Trophoblast cell (in vitro differentiated cells and primary cell): ENCODE measurements at regions not wholly inside any gene's neighbourhood (a gene's known extent, or its start where the extent isn't known, plus 50 kb on each side); places are given as distances from the start of the nearest gene placed in this dataset.

Source experiments
- DNase-seq, 2 donors: peaks; one replicate each; pipeline ENCODE4 v3.0.0-alpha.2; 2016
- H2AFZ ChIP-seq: 2 replicates; pipeline ENCODE4 v1.6.1; 2013; ENCODE audit warnings: low read length, moderate library complexity, mild to moderate bottlenecking; ENCODE audit not compliant: insufficient read depth, poor library complexity
- H2AK5ac ChIP-seq: 2 replicates; pipeline ENCODE4 v1.6.1; 2013; ENCODE audit warnings: mild to moderate bottlenecking, low read length
- H2BK120ac ChIP-seq: 2 replicates; pipeline ENCODE4 v1.6.1; 2013; ENCODE audit warnings: low read length, mild to moderate bottlenecking, moderate library complexity; ENCODE audit not compliant: insufficient read depth, poor library complexity
- H2BK12ac ChIP-seq: 2 replicates; pipeline ENCODE4 v1.6.1; 2013; ENCODE audit warnings: mild to moderate bottlenecking, low read length, moderate library complexity
- H2BK5ac ChIP-seq: 2 replicates; pipeline ENCODE4 v1.6.1; 2013; ENCODE audit warnings: low read length, low read depth, moderate library complexity, mild to moderate bottlenecking; ENCODE audit not compliant: poor library complexity
- H3K14ac ChIP-seq: 2 replicates; pipeline ENCODE4 v1.6.1; 2013; ENCODE audit warnings: mild to moderate bottlenecking, low read length
- H3K18ac ChIP-seq: 2 replicates; pipeline ENCODE4 v1.6.1; 2013; ENCODE audit warnings: mild to moderate bottlenecking, low read length
- H3K23ac ChIP-seq: 2 replicates; pipeline ENCODE4 v1.6.1; 2013; ENCODE audit warnings: low read length
- H3K27ac ChIP-seq: 2 replicates; pipeline ENCODE4 v1.5.1; 2013; ENCODE audit warnings: low read depth, mild to moderate bottlenecking, inconsistent platforms, low read length, moderate library complexity
- H3K27me3 ChIP-seq: 2 replicates; pipeline ENCODE4 v1.6.1; 2013; ENCODE audit warnings: inconsistent platforms, mild to moderate bottlenecking, low read length, moderate library complexity; ENCODE audit not compliant: insufficient read depth
- H3K36me3 ChIP-seq, 2 experiments: 1 replicate in 1 of 2; 2 replicates in 1 of 2; pipeline ENCODE4 v1.6.1; 2013; ENCODE audit warnings: low read length in 2 of 2, mild to moderate bottlenecking in 2 of 2, moderate library complexity in 1 of 2; ENCODE audit not compliant: insufficient read depth in 2 of 2, control insufficient read depth in 1 of 2
- H3K4ac ChIP-seq: 2 replicates; pipeline ENCODE4 v1.6.1; 2013; ENCODE audit warnings: low read depth, mild to moderate bottlenecking, low read length, moderate library complexity
- H3K4me1 ChIP-seq, 2 experiments: 1 replicate in 1 of 2; 2 replicates in 1 of 2; pipeline ENCODE4 v1.6.1; 2013; ENCODE audit warnings: low read length in 2 of 2, mild to moderate bottlenecking in 2 of 2, moderate library complexity in 1 of 2; ENCODE audit not compliant: insufficient read depth in 2 of 2, control insufficient read depth in 1 of 2
- H3K4me2 ChIP-seq: 2 replicates; pipeline ENCODE4 v1.6.1; 2013; ENCODE audit warnings: inconsistent platforms, mild to moderate bottlenecking, low read length, moderate library complexity
- H3K4me3 ChIP-seq: 2 replicates; pipeline ENCODE4 v1.5.1; 2013; ENCODE audit warnings: mild to moderate bottlenecking, low read depth, low read length, inconsistent platforms
- H3K79me1 ChIP-seq: one replicate; pipeline ENCODE4 v1.6.1; 2013; ENCODE audit warnings: low read length
- H3K79me2 ChIP-seq: 2 replicates; pipeline ENCODE4 v1.6.1; 2013; ENCODE audit warnings: low read length, mild to moderate bottlenecking; ENCODE audit not compliant: control insufficient read depth, insufficient read depth, poor library complexity
- H3K9ac ChIP-seq: 2 replicates; pipeline ENCODE4 v1.6.1; 2013; ENCODE audit warnings: mild to moderate bottlenecking, low read length
- H3K9me3 ChIP-seq: 2 replicates; pipeline ENCODE4 v1.6.1; 2013; ENCODE audit warnings: low read depth, mild to moderate bottlenecking, control low read depth, inconsistent platforms, low read length; ENCODE audit not compliant: insufficient read depth
- H4K12ac ChIP-seq: 2 replicates; pipeline ENCODE4 v1.6.1; 2013; ENCODE audit warnings: low read depth, mild to moderate bottlenecking, low read length, moderate library complexity
- H4K8ac ChIP-seq: 2 replicates; pipeline ENCODE4 v1.6.1; 2013; ENCODE audit warnings: low read depth, mild to moderate bottlenecking, low read length, moderate library complexity
- H4K91ac ChIP-seq: one replicate; pipeline ENCODE4 v1.6.1; 2013; ENCODE audit warnings: low read depth, mild to moderate bottlenecking, low read length, moderate library complexity
- WGBS: extraction: QIAGEN DNeasy Blood & Tissue Kit; methylation state at CpG from one replicate; pipeline ENCODE4 v1.1.7; 2013; ENCODE audit warnings: missing lambda C conversion rate; ENCODE audit not compliant: insufficient read length, insufficient coverage; ENCODE audit errors: extremely low coverage; 5-methylcytosine and 5-hydroxymethylcytosine counted together

GRCh38 chr10:131693766-131694165 is 207.0 kb upstream of the PPP2R2D start:
- Histone ChIP-seq H3K4me3 (no peak overlapping the region), H3K14ac (no peak overlapping the region), H3K9ac (no peak overlapping the region), H2BK120ac (no peak overlapping the region), H3K4ac (no peak overlapping the region), H3K79me1 (no peaks in the 10 kb centered on the region), H2AK5ac (no peak overlapping the region), H2BK5ac (no peak overlapping the region), H3K4me1 (no peaks in the 10 kb centered on the region), H2AFZ (no peak overlapping the region), H3K23ac (no peak overlapping the region), H3K4me2 (no peak overlapping the region), H4K91ac (no peak overlapping the region), H3K36me3 (no peaks in the 10 kb centered on the region), H3K79me2 (no peaks in the 10 kb centered on the region), H3K18ac (no peak overlapping the region), H4K12ac (no peak overlapping the region), H4K8ac (no peak overlapping the region), H3K9me3 (no peaks in the 10 kb centered on the region), H3K27me3 (no peaks in the 10 kb centered on the region), H3K27ac (no peak overlapping the region), H2BK12ac (no peak overlapping the region)
- WGBS: no CpG with 5 or more reads among the region's 8 CpGs
- no peak for DNase-seq

DNA sequence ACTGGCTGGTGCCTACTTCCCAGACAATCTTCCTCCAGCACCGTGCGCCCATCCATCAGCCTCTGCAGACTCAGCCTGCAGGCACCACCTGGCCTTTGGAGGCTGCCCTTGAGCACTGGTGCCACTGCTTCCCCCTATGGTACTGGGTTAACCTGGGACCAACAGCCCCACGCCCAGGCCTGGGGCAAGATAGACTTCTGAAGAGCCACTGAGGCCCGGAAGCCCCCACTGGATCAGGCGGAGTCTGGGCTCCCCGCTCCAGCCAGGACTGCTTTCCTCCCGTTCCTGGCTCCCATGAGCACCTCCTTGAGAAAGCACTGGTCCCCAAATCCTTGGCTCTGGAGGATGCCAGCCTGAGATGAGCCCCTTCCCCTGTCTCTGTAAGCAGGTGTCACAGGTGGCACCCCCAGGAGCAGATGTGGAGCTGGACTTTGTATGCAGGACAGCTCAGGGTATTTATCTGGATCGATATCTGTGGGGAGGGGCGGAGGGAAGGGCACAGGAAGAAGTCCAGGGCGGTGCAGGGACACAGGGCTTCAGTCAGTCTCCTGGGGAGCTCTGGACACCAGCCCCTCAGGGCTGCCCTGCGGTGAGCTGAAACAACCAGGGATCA is 206.5 kb upstream of the PPP2R2D start:
- H2AK5ac ChIP-seq: no peak overlapping the region
- H3K36me3 ChIP-seq: no peaks in the 10 kb centered on the region
- no peaks in the 10 kb centered on the region for H3K9me3 ChIP-seq
- no peak overlapping the region for H3K14ac ChIP-seq
- H3K27me3 ChIP-seq: no peaks in the 10 kb centered on the region
- H2AFZ ChIP-seq: no peak overlapping the region
- no peak overlapping the region for H3K4me3 ChIP-seq
- no peak overlapping the region for H3K4me2 ChIP-seq
- H4K8ac ChIP-seq: no peak overlapping the region
- no peak overlapping the region for H4K12ac ChIP-seq
- no peak overlapping the region for H3K4ac ChIP-seq
- no peak overlapping the region for H4K91ac ChIP-seq
- H2BK5ac ChIP-seq: no peak overlapping the region
- no peak overlapping the region for H3K18ac ChIP-seq
- H3K79me2 ChIP-seq: no peaks in the 10 kb centered on the region
- H3K23ac ChIP-seq: no peak overlapping the region
- no peak overlapping the region for H2BK120ac ChIP-seq
- H2BK12ac ChIP-seq: no peak overlapping the region
- H3K27ac ChIP-seq: no peak overlapping the region
- no peak for DNase-seq
- H3K9ac ChIP-seq: no peak overlapping the region
- no CpG with 5 or more reads among the region's 11 CpGs for WGBS
- no peaks in the 10 kb centered on the region for H3K4me1 ChIP-seq
- H3K79me1 ChIP-seq: no peaks in the 10 kb centered on the region

DNA sequence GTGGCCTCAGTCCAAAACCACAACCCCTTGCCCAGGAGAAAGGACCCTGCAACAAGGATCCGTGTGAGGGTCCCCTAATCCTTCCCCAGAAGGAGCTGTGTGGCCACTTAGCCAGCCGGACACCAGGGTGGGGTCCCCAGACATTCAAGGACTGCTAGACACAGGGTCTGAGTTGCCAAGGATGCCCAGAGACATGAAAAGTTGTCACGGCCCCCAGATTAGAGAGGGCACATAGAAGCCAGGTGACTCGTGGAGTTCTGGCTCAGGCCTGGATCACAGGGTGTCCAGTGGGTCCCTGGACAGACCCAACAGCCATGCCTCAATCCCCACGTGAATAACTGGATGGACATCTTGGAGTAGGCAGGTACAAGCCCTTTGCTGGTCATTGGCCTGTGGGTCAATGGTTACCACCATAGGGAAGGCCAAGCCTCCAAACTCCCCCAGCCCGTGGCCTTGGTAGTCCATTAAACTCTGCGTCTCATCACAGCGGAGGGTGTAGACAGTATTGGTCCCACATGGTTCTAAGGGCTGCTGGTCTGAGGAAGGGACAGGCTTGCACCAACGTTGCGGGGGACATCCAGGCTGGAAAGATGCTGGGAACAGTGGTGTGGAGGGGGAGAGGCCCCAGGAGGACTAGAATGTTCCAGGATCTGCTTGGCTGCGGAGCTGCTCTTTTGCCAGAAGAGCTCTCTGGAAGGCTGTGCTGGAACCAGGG is 205.9 kb upstream of the PPP2R2D start:
- H3K18ac ChIP-seq: no peak overlapping the region
- no peak overlapping the region for H4K91ac ChIP-seq
- H3K9me3 ChIP-seq: no peaks in the 10 kb centered on the region
- H2BK120ac ChIP-seq: no peak overlapping the region
- no peak overlapping the region for H3K4me2 ChIP-seq
- H2AK5ac ChIP-seq: no peak overlapping the region
- H3K4me3 ChIP-seq: no peak overlapping the region
- H2BK5ac ChIP-seq: no peak overlapping the region
- H3K27me3 ChIP-seq: no peaks in the 10 kb centered on the region
- H3K79me2 ChIP-seq: no peaks in the 10 kb centered on the region
- no peak overlapping the region for H3K9ac ChIP-seq
- no peak overlapping the region for H3K27ac ChIP-seq
- H4K8ac ChIP-seq: no peak overlapping the region
- no peak overlapping the region for H3K4ac ChIP-seq
- no CpG with 5 or more reads among the region's 11 CpGs for WGBS
- no peaks in the 10 kb centered on the region for H3K4me1 ChIP-seq
- no peak overlapping the region for H4K12ac ChIP-seq
- H3K23ac ChIP-seq: no peak overlapping the region
- no peak overlapping the region for H2AFZ ChIP-seq
- no peak overlapping the region for H3K14ac ChIP-seq
- no peaks in the 10 kb centered on the region for H3K36me3 ChIP-seq
- H2BK12ac ChIP-seq: no peak overlapping the region
- H3K79me1 ChIP-seq: no peaks in the 10 kb centered on the region
- no peak for DNase-seq

DNA sequence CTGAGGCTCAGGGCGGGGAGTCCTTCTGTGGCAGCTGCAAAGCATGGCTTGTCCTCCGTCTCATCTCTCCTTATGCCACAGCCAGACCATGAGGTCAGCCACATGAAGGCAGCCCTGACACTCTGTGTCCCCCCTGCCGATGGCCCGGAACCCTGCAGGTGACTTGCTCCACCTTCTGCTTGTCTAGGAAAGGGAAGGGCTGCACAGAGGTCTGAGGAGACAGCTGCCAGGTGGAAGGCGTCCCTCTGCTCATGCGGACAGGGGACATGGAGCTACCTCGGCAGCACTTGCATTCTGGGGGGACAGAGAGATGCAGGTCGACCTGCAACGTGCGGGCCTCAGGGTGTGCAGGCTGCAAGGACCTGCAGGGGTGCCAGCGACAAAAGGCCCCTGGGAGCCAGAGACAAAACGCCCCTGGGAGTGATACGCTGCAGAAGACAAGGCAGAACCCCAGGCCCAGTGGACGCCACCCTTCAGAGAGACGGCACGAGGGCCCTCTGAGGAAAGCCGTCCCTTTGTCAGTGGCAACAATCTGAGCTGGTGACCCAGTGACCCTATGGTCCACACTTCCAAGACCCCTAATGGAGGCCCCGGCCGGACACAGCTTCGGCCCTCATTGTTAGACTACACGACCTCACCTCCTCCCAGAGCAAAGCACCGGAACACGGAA is 205.2 kb upstream of the PPP2R2D start:
- Histone ChIP-seq H3K14ac (no peak overlapping the region), H4K12ac (no peak overlapping the region), H4K8ac (no peak overlapping the region), H2AK5ac (no peak overlapping the region), H3K9me3 (no peaks in the 10 kb centered on the region), H3K4me3 (no peak overlapping the region), H3K27ac (no peak overlapping the region), H2BK120ac (no peak overlapping the region), H3K23ac (no peak overlapping the region), H3K79me1 (no peaks in the 10 kb centered on the region), H3K18ac (no peak overlapping the region), H3K27me3 (no peaks in the 10 kb centered on the region), H2BK12ac (no peak overlapping the region), H2BK5ac (no peak overlapping the region), H3K4me2 (no peak overlapping the region), H3K4me1 (no peaks in the 10 kb centered on the region), H3K36me3 (no peaks in the 10 kb centered on the region), H3K9ac (no peak overlapping the region), H3K79me2 (no peaks in the 10 kb centered on the region), H4K91ac (no peak overlapping the region), H2AFZ (no peak overlapping the region), H3K4ac (no peak overlapping the region)
- WGBS: no CpG with 5 or more reads among the region's 23 CpGs
- no peak for DNase-seq
